H1 (cell line): ENCODE measurements at regions not wholly inside any gene's neighbourhood (a gene's known extent, or its start where the extent isn't known, plus 50 kb on each side); places are given as distances from the start of the nearest gene placed in this dataset.

Source experiments
- CTCF ChIA-PET: fragments of 300-600 bp; sonication (Branson Sonifier 250); formaldehyde crosslinking; loops from one replicate; lab custom pipeline; 2021; ENCODE audit not compliant: partially characterized antibody; lab: Charles Lee
- POLR2A ChIA-PET: fragments of 300-600 bp; sonication (Branson Sonifier 250); formaldehyde crosslinking; loops from one replicate; lab custom pipeline; 2021; ENCODE audit warnings: inconsistent platforms; ENCODE audit not compliant: partially characterized antibody; lab: Charles Lee
- DNase-seq, 2 experiments: peaks; one replicate each; pipeline versions ENCODE4 v3.0.0 to v3.0.0-alpha.2; 2010 to 2022; ENCODE audit warnings: low spot score in 2 of 2, low read depth in 1 of 2, mixed read lengths in 1 of 2
- FAIRE-seq: peaks from 2 replicates; lab custom pipeline; 2011; peaks lifted over from hg19 to GRCh38; lab: Jason Lieb, UNC
- H2AFZ ChIP-seq: 2 replicates; pipeline ENCODE4 v1.8.1; 2012; ENCODE audit warnings: low read length, inconsistent platforms
- H2AK5ac ChIP-seq: 2 replicates; pipeline ENCODE4 v1.6.1; 2013; ENCODE audit warnings: low read depth, low read length
- H2BK120ac ChIP-seq: replicated peaks from 2 replicates; pipeline ENCODE3; 2013; ENCODE audit warnings: low read depth, low read length, inconsistent platforms
- H2BK12ac ChIP-seq: 2 replicates; pipeline ENCODE4 v1.6.1; 2013; ENCODE audit warnings: low read depth, low read length
- H2BK15ac ChIP-seq: 2 replicates; pipeline ENCODE4 v1.6.1; 2013; ENCODE audit warnings: low read length
- H2BK20ac ChIP-seq: 2 replicates; pipeline ENCODE4 v1.6.1; 2013; ENCODE audit warnings: low read length
- H2BK5ac ChIP-seq: 2 replicates; pipeline ENCODE4 v1.6.1; 2013; ENCODE audit warnings: low read depth, low read length
- H3K14ac ChIP-seq: 2 replicates; pipeline ENCODE4 v1.6.1; 2013; ENCODE audit warnings: inconsistent platforms; ENCODE audit not compliant: insufficient read length
- H3K18ac ChIP-seq: 2 replicates; pipeline ENCODE4 v1.6.1; 2013; ENCODE audit warnings: low read length; ENCODE audit errors: extremely low read depth
- H3K23ac ChIP-seq: 2 replicates; pipeline ENCODE4 v1.6.1; 2013; ENCODE audit warnings: inconsistent platforms; ENCODE audit not compliant: insufficient read length
- H3K23me2 ChIP-seq: 2 replicates; pipeline ENCODE4 v1.6.1; 2013; ENCODE audit warnings: low read depth, low read length
- H3K27ac ChIP-seq: 2 replicates; pipeline ENCODE4 v1.6.1; 2011; ENCODE audit warnings: low read depth, low read length, inconsistent platforms
- H3K27me3 ChIP-seq, 4 experiments: replicated peaks in 1 of 4; 1 replicate in 1 of 4; 2 replicates in 3 of 4; pipeline versions ENCODE4 v1.6.1 to v1.8.1; 2011 to 2013; ENCODE audit warnings: low read length in 3 of 4, mild to moderate bottlenecking in 3 of 4, inconsistent platforms in 2 of 4, mixed read lengths in 2 of 4, moderate library complexity in 1 of 4; ENCODE audit not compliant: control insufficient read depth in 3 of 4, insufficient read depth in 3 of 4; ENCODE audit errors: extremely low read depth in 1 of 4
- H3K36me3 ChIP-seq, 4 experiments: 2 replicates each; pipeline versions ENCODE4 v1.6.1 to v1.8.1; 2011 to 2013; ENCODE audit warnings: mild to moderate bottlenecking in 4 of 4, low read length in 3 of 4, moderate library complexity in 2 of 4, control low read depth in 1 of 4, inconsistent platforms in 1 of 4; ENCODE audit not compliant: insufficient read depth in 4 of 4, control insufficient read depth in 2 of 4
- H3K4ac ChIP-seq: replicated peaks from 2 replicates; pipeline ENCODE3; 2013; ENCODE audit warnings: low read length, low read depth, mixed read lengths, inconsistent platforms; ENCODE audit not compliant: insufficient read length
- H3K4me1 ChIP-seq, 4 experiments: replicated peaks in 1 of 4; 1 replicate in 1 of 4; 2 replicates in 3 of 4; pipeline versions ENCODE4 v1.6.1 to v1.8.1; 2011 to 2013; ENCODE audit warnings: low read length in 3 of 4, inconsistent platforms in 2 of 4, mixed read lengths in 1 of 4; ENCODE audit not compliant: insufficient read depth in 4 of 4, control insufficient read depth in 3 of 4
- H3K4me2 ChIP-seq, 2 experiments: 2 replicates each; pipeline versions ENCODE4 v1.6.1 to v1.8.1; 2011 to 2013; ENCODE audit warnings: low read depth in 2 of 2, low read length in 2 of 2, control low read depth in 1 of 2, inconsistent platforms in 1 of 2, mild to moderate bottlenecking in 1 of 2; ENCODE audit not compliant: insufficient read depth in 1 of 2
- H3K4me3 ChIP-seq, 4 experiments: fragments of 200-600, 300-600 bp in 1 of 4; sonication (generic), shearing (Covaris generic), sonication (Bioruptor Twin) in 1 of 4; 2 replicates each; pipeline versions ENCODE4 v1.5.1 to v1.8.1; 2011 to 2016; ENCODE audit warnings: low read length in 4 of 4, low read depth in 3 of 4, control low read depth in 2 of 4, inconsistent platforms in 2 of 4, mild to moderate bottlenecking in 2 of 4, mixed read lengths in 1 of 4, moderate library complexity in 1 of 4; ENCODE audit not compliant: insufficient read depth in 2 of 4; ENCODE audit errors: extremely low read depth in 1 of 4
- H3K56ac ChIP-seq: replicated peaks from 2 replicates; pipeline ENCODE3; 2013; ENCODE audit warnings: low read depth, mild to moderate bottlenecking, mixed read lengths, low read length, inconsistent platforms; ENCODE audit not compliant: insufficient read length
- H3K79me1 ChIP-seq: 2 replicates; pipeline ENCODE4 v1.6.1; 2013; ENCODE audit warnings: low read depth, low read length, control low read depth
- H3K79me2 ChIP-seq, 2 experiments: 2 replicates each; pipeline versions ENCODE4 v1.6.1 to v1.8.1; 2012 to 2013; ENCODE audit warnings: low read length in 2 of 2, mild to moderate bottlenecking in 2 of 2, inconsistent platforms in 1 of 2; ENCODE audit not compliant: insufficient read depth in 2 of 2, control insufficient read depth in 1 of 2
- H3K9ac ChIP-seq, 4 experiments: replicated peaks in 1 of 4; 1 replicate in 1 of 4; 2 replicates in 3 of 4; pipeline versions ENCODE4 v1.6.1 to v1.8.1; 2011 to 2013; ENCODE audit warnings: low read depth in 3 of 4, low read length in 3 of 4, control low read depth in 2 of 4, mild to moderate bottlenecking in 2 of 4, moderate library complexity in 2 of 4, inconsistent platforms in 1 of 4; ENCODE audit errors: extremely low read depth in 1 of 4
- H3K9me3 ChIP-seq, 2 experiments: 2 replicates each; pipeline versions ENCODE4 v1.6.1 to v1.8.1; 2012 to 2013; ENCODE audit warnings: mild to moderate bottlenecking in 2 of 2, moderate library complexity in 2 of 2, control low read depth in 1 of 2, inconsistent platforms in 1 of 2, low read depth in 1 of 2, low read length in 1 of 2, mixed read lengths in 1 of 2; ENCODE audit not compliant: insufficient read depth in 2 of 2
- H4K20me1 ChIP-seq, 2 experiments: replicated peaks in 1 of 2; 2 replicates each; pipeline versions ENCODE3 to v1.8.1; 2011 to 2013; ENCODE audit warnings: inconsistent platforms in 2 of 2, low read length in 2 of 2, mild to moderate bottlenecking in 1 of 2; ENCODE audit not compliant: insufficient read depth in 2 of 2, control insufficient read depth in 1 of 2
- H4K5ac ChIP-seq: 2 replicates; pipeline ENCODE4 v1.6.1; 2013; ENCODE audit warnings: low read length, low read depth, mixed read lengths, inconsistent platforms; ENCODE audit not compliant: insufficient read length
- H4K8ac ChIP-seq: 2 replicates; pipeline ENCODE4 v1.8.0; 2013; ENCODE audit warnings: mild to moderate bottlenecking, moderate library complexity, low read length, inconsistent platforms; ENCODE audit not compliant: insufficient read depth; ENCODE audit errors: extremely low read depth
- H4K91ac ChIP-seq: replicated peaks from 2 replicates; pipeline ENCODE3; 2013; ENCODE audit warnings: low read length, mixed read lengths, inconsistent platforms; ENCODE audit not compliant: insufficient read length
- EGR1 ChIP-seq: IDR thresholded peaks from 2 replicates; pipeline ENCODE4 v1.6.1; 2011; ENCODE audit warnings: low read depth, low read length, borderline replicate concordance
- MAFK ChIP-seq: IDR thresholded peaks from 2 replicates; pipeline ENCODE4 v1.6.1; 2012; ENCODE audit warnings: low read depth, mild to moderate bottlenecking, improper control_type of control experiment, low read length
- POU5F1 ChIP-seq: IDR thresholded peaks from 2 replicates; pipeline ENCODE4 v1.6.1; 2011; ENCODE audit warnings: low read depth, mild to moderate bottlenecking, low read length, moderate library complexity
- SP2 ChIP-seq: IDR thresholded peaks from 2 replicates; pipeline ENCODE4 v1.6.1; 2012; ENCODE audit warnings: mild to moderate bottlenecking, low read length, inconsistent platforms
- WGBS, 2 experiments: shearing (Covaris generic) in 1 of 2; methylation state at CpG; one replicate each; pipeline versions ENCODE4 v1.1.6 to v1.1.7; 2013 to 2015; ENCODE audit warnings: low lambda C conversion rate in 2 of 2, mixed read lengths in 2 of 2, inconsistent platforms in 1 of 2, low coverage in 1 of 2, missing lambda C conversion rate in 1 of 2; ENCODE audit not compliant: insufficient replicate concordance in 2 of 2, insufficient coverage in 1 of 2, insufficient read length in 1 of 2; ENCODE audit errors: extremely low coverage in 1 of 2, missing lambda C conversion rate in 1 of 2; 5-methylcytosine and 5-hydroxymethylcytosine counted together

- H3K79me1 ChIP-seq: no peaks in the 10 kb centered on the region
- CTCF ChIA-PET: interaction anchor here (1.4 to 1.6 kb wide), 2 partner anchors 9 to 11 kb away, joined by 5 to 6 read pairs; no protein-coding TSS in a partner anchor
- no peak overlapping the region; the same call in 1 of the 2 replicates for H3K18ac ChIP-seq
- POLR2A ChIA-PET: no interaction called here
- H2BK12ac ChIP-seq: peak overlapping the region; percentile 87; the same call in 1 of the 2 replicates
- H3K4me2 ChIP-seq: peak overlapping the region in 1 of 2 experiments; percentile 17; a peak in 2 of 4 replicates
- no peak overlapping the region for H2BK15ac ChIP-seq
- H3K9me3 ChIP-seq: no peaks in the 10 kb centered on the region
- H3K23ac ChIP-seq: no peak overlapping the region
- peak; percentile 40; the same call in 1 of the 2 replicates for TF ChIP-seq POU5F1
- 0 out of 2 replicates have a peak, but pooled peaks have one; percentile 17 for TF ChIP-seq EGR1
- no peak for TF ChIP-seq SP2
- peak; percentile 24; the same call in 1 of the 2 replicates for TF ChIP-seq MAFK
- H3K27ac ChIP-seq: no peak overlapping the region
- H2BK120ac ChIP-seq: no peak overlapping the region
- H3K23me2 ChIP-seq: no peaks in the 10 kb centered on the region
- H3K27me3 ChIP-seq: peaks cover 0 to 1% (median 0%) of the 10 kb centered on the region in 4 experiments; a peak in 1 of 7 replicates
- no peak overlapping the region for H3K9ac ChIP-seq
- H3K4me1 ChIP-seq: 0 out of 7 replicates have a peak, but pooled peaks cover 0 to 2% (median 0%) of the 10 kb centered on the region in 4 experiments
- 57% methylated on average over 1 of the region's 1 CpG; no CpG with 5 or more reads in 1 of the 2 experiments for WGBS, 2 experiments
- H2AK5ac ChIP-seq: no peak overlapping the region
- H2BK20ac ChIP-seq: no peak overlapping the region
- H2AFZ ChIP-seq: 0 out of 2 replicates have a peak overlapping the region, but pooled peaks have one; percentile 50
- no peaks in the 10 kb centered on the region for H4K20me1 ChIP-seq
- DNase-seq (peak in 1 of 2 experiments; percentile 17), FAIRE-seq (no peak)
- H4K8ac ChIP-seq: no peak overlapping the region
- H4K5ac ChIP-seq: no peak overlapping the region
- no peak overlapping the region for H3K56ac ChIP-seq
- H3K36me3 ChIP-seq: no peaks in the 10 kb centered on the region
- H4K91ac ChIP-seq: no peak overlapping the region
- H3K14ac ChIP-seq: no peak overlapping the region
- H2BK5ac ChIP-seq: no peak overlapping the region
- H3K4me3 ChIP-seq: no peak overlapping the region; a peak in 1 of 8 replicates
- H3K79me2 ChIP-seq: no peaks in the 10 kb centered on the region
- H3K4ac ChIP-seq: no peak overlapping the region
These were observed 891.9 kb upstream of the CADM2 start for GRCh38 chr3:84066915-84067314.
